HEK293 (cell line): ENCODE measurements at regions not wholly inside any gene's neighbourhood (a gene's known extent, or its start where the extent isn't known, plus 50 kb on each side); places are given as distances from the start of the nearest gene placed in this dataset.

Experiments
- CTCF ChIA-PET: fragments of 350-600 bp; formaldehyde crosslinking; extraction: SDS; loops from one replicate; lab custom pipeline; 2021; ENCODE audit warnings: antibody characterized with exemption; lab: Yijun Ruan, JAX
- POLR2A ChIA-PET: fragments of 300-600 bp; formaldehyde crosslinking; extraction: SDS; loops from one replicate; lab custom pipeline; 2020; ENCODE audit warnings: antibody characterized with exemption, inconsistent platforms; lab: Yijun Ruan, JAX
- H3K27ac ChIP-seq: fragments of 200-500 bp; sonication (Bioruptor generic); 2 replicates; pipeline ENCODE4 v1.5.1; 2014; ENCODE audit warnings: low read depth, low read length, control low read depth, inconsistent platforms; ENCODE audit errors: extremely low read depth
- H3K36me3 ChIP-seq, 2 experiments: fragments of 200-500 bp in 1 of 2; sonication (Bioruptor generic) in 1 of 2; 1 replicate in 1 of 2; 2 replicates in 1 of 2; pipeline ENCODE4 v1.5.1; 2014 to 2017; ENCODE audit warnings: inconsistent platforms in 2 of 2, low read length in 2 of 2; ENCODE audit not compliant: control insufficient read depth in 2 of 2, insufficient read depth in 1 of 2
- H3K4me1 ChIP-seq: fragments of 200-500 bp; sonication (Bioruptor generic); 2 replicates; pipeline ENCODE4 v1.5.1; 2014; ENCODE audit warnings: mild to moderate bottlenecking, low read length, inconsistent platforms; ENCODE audit not compliant: control insufficient read depth, insufficient read depth
- H3K4me3 ChIP-seq: 2 replicates; pipeline ENCODE4 v1.5.1; 2011; ENCODE audit warnings: low read depth, mild to moderate bottlenecking, control low read depth, low read length, moderate library complexity
- H3K9me3 ChIP-seq: fragments of 200-500 bp; sonication (Bioruptor generic); 2 replicates; pipeline ENCODE4 v1.5.1; 2014; ENCODE audit warnings: low read depth, low read length, inconsistent platforms; ENCODE audit not compliant: control insufficient read depth, insufficient read depth
- ELK4 ChIP-seq: IDR thresholded peaks from 2 replicates; pipeline ENCODE4 v1.6.1; 2011; ENCODE audit warnings: mild to moderate bottlenecking, low read depth, low read length, borderline replicate concordance
- SCRT1 ChIP-seq: fragments of 450-650 bp; formaldehyde crosslinking; IDR thresholded peaks from 2 replicates; pipeline ENCODE4 v1.5.1; 2016; ENCODE audit warnings: missing biosample characterization, missing genetic modification characterization, borderline replicate concordance
- ZBTB48 ChIP-seq: fragments of 450-650 bp; formaldehyde crosslinking; IDR thresholded peaks from 2 replicates; pipeline ENCODE4 v1.5.1; 2016; ENCODE audit warnings: missing biosample characterization, missing genetic modification characterization
- ZFHX2 ChIP-seq: fragments of 450-650 bp; formaldehyde crosslinking; conservative IDR thresholded peaks from 2 replicates; pipeline ENCODE4 v1.5.1; 2016; ENCODE audit warnings: missing biosample characterization, missing genetic modification characterization
- ZFP3 ChIP-seq: fragments of 450-650 bp; formaldehyde crosslinking; IDR thresholded peaks from 2 replicates; pipeline ENCODE4 v1.5.1; 2016; ENCODE audit warnings: low read depth, missing biosample characterization, missing genetic modification characterization
- ZNF169 ChIP-seq: fragments of 450-650 bp; formaldehyde crosslinking; IDR thresholded peaks from 2 replicates; pipeline ENCODE4 v1.5.1; 2016; ENCODE audit warnings: missing biosample characterization, missing genetic modification characterization
- ZNF23 ChIP-seq: fragments of 450-650 bp; formaldehyde crosslinking; IDR thresholded peaks from 2 replicates; pipeline ENCODE4 v1.5.1; 2016; ENCODE audit warnings: missing biosample characterization, missing genetic modification characterization, borderline replicate concordance
- ZNF280D ChIP-seq: fragments of 450-650 bp; formaldehyde crosslinking; IDR thresholded peaks from 2 replicates; pipeline ENCODE4 v1.5.1; 2016; ENCODE audit warnings: missing biosample characterization, missing genetic modification characterization
- ZNF449 ChIP-seq: fragments of 450-650 bp; formaldehyde crosslinking; IDR thresholded peaks from 2 replicates; pipeline ENCODE4 v1.5.1; 2017; ENCODE audit warnings: missing biosample characterization, mild to moderate bottlenecking, missing genetic modification characterization, moderate library complexity
- ZNF529 ChIP-seq: fragments of 450-650 bp; formaldehyde crosslinking; IDR thresholded peaks from 2 replicates; pipeline ENCODE4 v1.5.1; 2017; ENCODE audit warnings: missing genetic modification characterization, missing biosample characterization; ENCODE audit not compliant: insufficient replicate concordance
- ZNF621 ChIP-seq: fragments of 450-650 bp; formaldehyde crosslinking; IDR thresholded peaks from 2 replicates; pipeline ENCODE4 v1.5.1; 2017; ENCODE audit warnings: missing biosample characterization, missing genetic modification characterization
- ZNF624 ChIP-seq: fragments of 450-650 bp; formaldehyde crosslinking; IDR thresholded peaks from 2 replicates; pipeline ENCODE4 v1.5.1; 2017; ENCODE audit warnings: missing biosample characterization, missing genetic modification characterization
- TF ChIP-seq, protein P1 (sequence below): fragments of 450-650 bp; formaldehyde crosslinking; IDR thresholded peaks from 2 replicates; pipeline ENCODE4 v1.5.1; 2016; ENCODE audit warnings: missing biosample characterization, missing genetic modification characterization, borderline replicate concordance
- TF ChIP-seq, protein P2 (sequence below): fragments of 450-650 bp; formaldehyde crosslinking; IDR thresholded peaks from 2 replicates; pipeline ENCODE4 v1.5.1; 2016; ENCODE audit warnings: missing biosample characterization, missing genetic modification characterization

GRCh38 chr11:95296165-95296564 lies 65.2 kb upstream of the SESN3 start:
- H3K36me3 ChIP-seq, result no peaks in the 10 kb centered on the region
- H3K9me3 ChIP-seq, result no peaks in the 10 kb centered on the region
- TF ChIP-seq ZNF621 (tag by site-specific recombination) (no peak), ZNF449 (no peak), ZNF624 (tag by site-specific recombination) (no peak), ZNF280D (tag by site-specific recombination) (no peak)
- TF ChIP-seq, protein P1, sequence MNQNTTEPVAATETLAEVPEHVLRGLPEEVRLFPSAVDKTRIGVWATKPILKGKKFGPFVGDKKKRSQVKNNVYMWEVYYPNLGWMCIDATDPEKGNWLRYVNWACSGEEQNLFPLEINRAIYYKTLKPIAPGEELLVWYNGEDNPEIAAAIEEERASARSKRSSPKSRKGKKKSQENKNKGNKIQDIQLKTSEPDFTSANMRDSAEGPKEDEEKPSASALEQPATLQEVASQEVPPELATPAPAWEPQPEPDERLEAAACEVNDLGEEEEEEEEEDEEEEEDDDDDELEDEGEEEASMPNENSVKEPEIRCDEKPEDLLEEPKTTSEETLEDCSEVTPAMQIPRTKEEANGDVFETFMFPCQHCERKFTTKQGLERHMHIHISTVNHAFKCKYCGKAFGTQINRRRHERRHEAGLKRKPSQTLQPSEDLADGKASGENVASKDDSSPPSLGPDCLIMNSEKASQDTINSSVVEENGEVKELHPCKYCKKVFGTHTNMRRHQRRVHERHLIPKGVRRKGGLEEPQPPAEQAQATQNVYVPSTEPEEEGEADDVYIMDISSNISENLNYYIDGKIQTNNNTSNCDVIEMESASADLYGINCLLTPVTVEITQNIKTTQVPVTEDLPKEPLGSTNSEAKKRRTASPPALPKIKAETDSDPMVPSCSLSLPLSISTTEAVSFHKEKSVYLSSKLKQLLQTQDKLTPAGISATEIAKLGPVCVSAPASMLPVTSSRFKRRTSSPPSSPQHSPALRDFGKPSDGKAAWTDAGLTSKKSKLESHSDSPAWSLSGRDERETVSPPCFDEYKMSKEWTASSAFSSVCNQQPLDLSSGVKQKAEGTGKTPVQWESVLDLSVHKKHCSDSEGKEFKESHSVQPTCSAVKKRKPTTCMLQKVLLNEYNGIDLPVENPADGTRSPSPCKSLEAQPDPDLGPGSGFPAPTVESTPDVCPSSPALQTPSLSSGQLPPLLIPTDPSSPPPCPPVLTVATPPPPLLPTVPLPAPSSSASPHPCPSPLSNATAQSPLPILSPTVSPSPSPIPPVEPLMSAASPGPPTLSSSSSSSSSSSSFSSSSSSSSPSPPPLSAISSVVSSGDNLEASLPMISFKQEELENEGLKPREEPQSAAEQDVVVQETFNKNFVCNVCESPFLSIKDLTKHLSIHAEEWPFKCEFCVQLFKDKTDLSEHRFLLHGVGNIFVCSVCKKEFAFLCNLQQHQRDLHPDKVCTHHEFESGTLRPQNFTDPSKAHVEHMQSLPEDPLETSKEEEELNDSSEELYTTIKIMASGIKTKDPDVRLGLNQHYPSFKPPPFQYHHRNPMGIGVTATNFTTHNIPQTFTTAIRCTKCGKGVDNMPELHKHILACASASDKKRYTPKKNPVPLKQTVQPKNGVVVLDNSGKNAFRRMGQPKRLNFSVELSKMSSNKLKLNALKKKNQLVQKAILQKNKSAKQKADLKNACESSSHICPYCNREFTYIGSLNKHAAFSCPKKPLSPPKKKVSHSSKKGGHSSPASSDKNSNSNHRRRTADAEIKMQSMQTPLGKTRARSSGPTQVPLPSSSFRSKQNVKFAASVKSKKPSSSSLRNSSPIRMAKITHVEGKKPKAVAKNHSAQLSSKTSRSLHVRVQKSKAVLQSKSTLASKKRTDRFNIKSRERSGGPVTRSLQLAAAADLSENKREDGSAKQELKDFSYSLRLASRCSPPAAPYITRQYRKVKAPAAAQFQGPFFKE (tag by site-specific recombination), result no peak
- CTCF ChIA-PET, result interaction anchor here (1.6 kb wide), 1 partner anchor 144 kb away, joined by 5 read pairs; no protein-coding TSS in a partner anchor
- no peak overlapping the region for H3K27ac ChIP-seq
- no peak overlapping the region for H3K4me3 ChIP-seq
- H3K4me1 ChIP-seq, result peaks cover 12% of the 10 kb centered on the region
- POLR2A ChIA-PET, result no interaction called here

GRCh38 chr11:95295382-95296149 lies 64.6 kb upstream of the SESN3 start:
- Histone ChIP-seq H3K27ac (no peak overlapping the region), H3K9me3 (no peaks in the 10 kb centered on the region), H3K4me3 (no peak overlapping the region), H3K36me3 (no peaks in the 10 kb centered on the region), H3K4me1 (peaks cover 12% of the 10 kb centered on the region)
- ChIA-PET CTCF (interaction anchor here (1.6 kb wide), 1 partner anchor 144 kb away, joined by 5 read pairs; no protein-coding TSS in a partner anchor), POLR2A (no interaction called here)
- TF ChIP-seq SCRT1 (tag by site-specific recombination) (no peak), ZNF23 (tag by site-specific recombination) (no peak), ELK4 (no peak), ZFHX2 (no peak), ZFP3 (tag by site-specific recombination) (no peak), ZNF529 (tag by site-specific recombination) (no peak), ZBTB48 (tag by site-specific recombination) (no peak), ZNF169 (no peak)
- TF ChIP-seq, protein P2, sequence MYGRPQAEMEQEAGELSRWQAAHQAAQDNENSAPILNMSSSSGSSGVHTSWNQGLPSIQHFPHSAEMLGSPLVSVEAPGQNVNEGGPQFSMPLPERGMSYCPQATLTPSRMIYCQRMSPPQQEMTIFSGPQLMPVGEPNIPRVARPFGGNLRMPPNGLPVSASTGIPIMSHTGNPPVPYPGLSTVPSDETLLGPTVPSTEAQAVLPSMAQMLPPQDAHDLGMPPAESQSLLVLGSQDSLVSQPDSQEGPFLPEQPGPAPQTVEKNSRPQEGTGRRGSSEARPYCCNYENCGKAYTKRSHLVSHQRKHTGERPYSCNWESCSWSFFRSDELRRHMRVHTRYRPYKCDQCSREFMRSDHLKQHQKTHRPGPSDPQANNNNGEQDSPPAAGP (tag by site-specific recombination), result no peak
